ENCODE measurements at regions not wholly inside any gene's neighbourhood (a gene's known extent, or its start where the extent isn't known, plus 50 kb on each side); places are given as distances from the start of the nearest gene placed in this dataset.
"Not testable (repeated sequence)": the region's sequence is repeated elsewhere in the genome, so short reads cannot be mapped to it uniquely, and the experiment has no call there.

GRCh38 chr6:74549746-74550145 lies 656.1 kb downstream of the COL12A1 start:
- no peak for DNase-seq (ENCODE audit: low read depth in 2 of 3, low spot score in 2 of 3)

GRCh38 chr6:74534465-74535211 lies 671.2 kb downstream of the COL12A1 start:
- DNase-seq (ENCODE audit: low read depth in 2 of 3, low spot score in 2 of 3), result no peak

- DNase-seq (ENCODE audit: low read depth in 2 of 3, low spot score in 2 of 3), result no peak
Observed at GRCh38 chr6:74519163-74519562, 686.7 kb downstream of the COL12A1 start.

- DNase-seq (ENCODE audit: low read depth in 2 of 3, low spot score in 2 of 3), result no peak
Observed at GRCh38 chr6:74518035-74518434, 687.8 kb downstream of the COL12A1 start.

- DNase-seq (ENCODE audit: low read depth in 2 of 3, low spot score in 2 of 3), result no peak
Observed at GRCh38 chr6:74510878-74511277, 695.0 kb downstream of the COL12A1 start.

GRCh38 chr6:74507649-74508048 lies 698.2 kb downstream of the COL12A1 start:
- no peak for DNase-seq (ENCODE audit: low read depth in 2 of 3, low spot score in 2 of 3)

GRCh38 chr6:74505391-74505790 lies 700.5 kb downstream of the COL12A1 start:
- no peak for DNase-seq (ENCODE audit: low read depth in 2 of 3, low spot score in 2 of 3)

- DNase-seq (ENCODE audit: low read depth in 2 of 3, low spot score in 2 of 3), result no peak
Observed at GRCh38 chr6:74504941-74505340, 700.9 kb downstream of the COL12A1 start.

- no peak for DNase-seq (ENCODE audit: low read depth in 2 of 3, low spot score in 2 of 3)
Observed at GRCh38 chr6:74492587-74492986, 713.3 kb downstream of the COL12A1 start.

GRCh38 chr6:74491844-74492374 lies 713.9 kb downstream of the COL12A1 start:
- no peak for DNase-seq (ENCODE audit: low read depth in 2 of 3, low spot score in 2 of 3)

- DNase-seq (ENCODE audit: low read depth in 2 of 3, low spot score in 2 of 3), result not testable (repeated sequence)
Observed at GRCh38 chr6:74488726-74489125, 717.1 kb downstream of the COL12A1 start.

- no peak for DNase-seq (ENCODE audit: low read depth in 2 of 3, low spot score in 2 of 3)
Observed at GRCh38 chr6:74482180-74482579, 723.7 kb downstream of the COL12A1 start.

GRCh38 chr6:74480561-74480960 lies 725.3 kb downstream of the COL12A1 start:
- DNase-seq (ENCODE audit: low read depth in 2 of 3, low spot score in 2 of 3), result no peak

GRCh38 chr6:74479960-74480359 lies 725.9 kb downstream of the COL12A1 start:
- no peak for DNase-seq (ENCODE audit: low read depth in 2 of 3, low spot score in 2 of 3)

- no peak for DNase-seq (ENCODE audit: low read depth in 2 of 3, low spot score in 2 of 3)
Observed at GRCh38 chr6:74479420-74479819, 726.4 kb downstream of the COL12A1 start.

GRCh38 chr6:74474046-74474445 lies 731.8 kb downstream of the COL12A1 start:
- DNase-seq (ENCODE audit: low read depth in 2 of 3, low spot score in 2 of 3), result not testable (repeated sequence)

GRCh38 chr6:74468552-74468951 lies 737.3 kb downstream of the COL12A1 start:
- DNase-seq (ENCODE audit: low read depth in 2 of 3, low spot score in 2 of 3), result not testable (repeated sequence)

GRCh38 chr6:74467533-74468215 lies 738.2 kb downstream of the COL12A1 start:
- DNase-seq (ENCODE audit: low read depth in 2 of 3, low spot score in 2 of 3), result no peak

GRCh38 chr6:74466572-74466971 lies 739.3 kb downstream of the COL12A1 start:
- DNase-seq (ENCODE audit: low read depth in 2 of 3, low spot score in 2 of 3), result no peak

- DNase-seq (ENCODE audit: low read depth in 2 of 3, low spot score in 2 of 3), result no peak
Observed at GRCh38 chr6:74459260-74459659, 746.6 kb downstream of the COL12A1 start.

- DNase-seq (ENCODE audit: low read depth in 2 of 3, low spot score in 2 of 3), result no peak
Observed at GRCh38 chr6:74458536-74458935, 747.3 kb downstream of the COL12A1 start.

GRCh38 chr6:74455786-74456185 lies 750.1 kb downstream of the COL12A1 start:
- no peak for DNase-seq (ENCODE audit: low read depth in 2 of 3, low spot score in 2 of 3)

Measured in hematopoietic multipotent progenitor cell (in vitro differentiated cells).